ENCODE measurements at regions not wholly inside any gene's neighbourhood (a gene's known extent, or its start where the extent isn't known, plus 50 kb on each side); places are given as distances from the start of the nearest gene placed in this dataset.

DNA sequence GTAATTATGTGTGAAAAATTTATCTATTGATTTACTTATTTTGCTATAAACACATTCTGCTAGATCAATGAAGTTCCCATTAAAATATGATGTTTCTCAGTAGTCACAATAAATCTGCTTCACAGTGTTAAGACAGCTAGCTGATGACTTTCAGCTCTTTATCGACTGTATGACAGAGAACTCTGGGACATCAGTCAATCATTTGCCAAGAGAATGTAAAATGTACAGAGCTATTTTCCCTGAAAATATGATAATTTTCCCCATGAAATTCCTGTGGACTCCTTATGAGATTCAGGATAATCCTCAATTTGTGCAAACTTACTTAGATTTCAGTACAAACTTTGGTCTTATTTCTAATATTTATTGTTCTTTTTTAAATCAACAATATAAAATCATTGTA is 430.5 kb downstream of the SLITRK6 start (continued):
- TF ChIP-seq CTCF (conservative IDR thresholded peaks at IDR 0.05; ENCODE audit: low read depth in 2 of 2) (no peak), JUNB (IDR thresholded peaks at IDR 0.05; ENCODE audit: unreplicated experiment) (no peak), NANOG (IDR thresholded peaks at IDR 0.05; ENCODE audit: borderline replicate concordance) (no peak), EZH2phosphoT487 (IDR thresholded peaks at IDR 0.05; ENCODE audit: unreplicated experiment) (no peak)
- TF ChIP-seq, protein P1, sequence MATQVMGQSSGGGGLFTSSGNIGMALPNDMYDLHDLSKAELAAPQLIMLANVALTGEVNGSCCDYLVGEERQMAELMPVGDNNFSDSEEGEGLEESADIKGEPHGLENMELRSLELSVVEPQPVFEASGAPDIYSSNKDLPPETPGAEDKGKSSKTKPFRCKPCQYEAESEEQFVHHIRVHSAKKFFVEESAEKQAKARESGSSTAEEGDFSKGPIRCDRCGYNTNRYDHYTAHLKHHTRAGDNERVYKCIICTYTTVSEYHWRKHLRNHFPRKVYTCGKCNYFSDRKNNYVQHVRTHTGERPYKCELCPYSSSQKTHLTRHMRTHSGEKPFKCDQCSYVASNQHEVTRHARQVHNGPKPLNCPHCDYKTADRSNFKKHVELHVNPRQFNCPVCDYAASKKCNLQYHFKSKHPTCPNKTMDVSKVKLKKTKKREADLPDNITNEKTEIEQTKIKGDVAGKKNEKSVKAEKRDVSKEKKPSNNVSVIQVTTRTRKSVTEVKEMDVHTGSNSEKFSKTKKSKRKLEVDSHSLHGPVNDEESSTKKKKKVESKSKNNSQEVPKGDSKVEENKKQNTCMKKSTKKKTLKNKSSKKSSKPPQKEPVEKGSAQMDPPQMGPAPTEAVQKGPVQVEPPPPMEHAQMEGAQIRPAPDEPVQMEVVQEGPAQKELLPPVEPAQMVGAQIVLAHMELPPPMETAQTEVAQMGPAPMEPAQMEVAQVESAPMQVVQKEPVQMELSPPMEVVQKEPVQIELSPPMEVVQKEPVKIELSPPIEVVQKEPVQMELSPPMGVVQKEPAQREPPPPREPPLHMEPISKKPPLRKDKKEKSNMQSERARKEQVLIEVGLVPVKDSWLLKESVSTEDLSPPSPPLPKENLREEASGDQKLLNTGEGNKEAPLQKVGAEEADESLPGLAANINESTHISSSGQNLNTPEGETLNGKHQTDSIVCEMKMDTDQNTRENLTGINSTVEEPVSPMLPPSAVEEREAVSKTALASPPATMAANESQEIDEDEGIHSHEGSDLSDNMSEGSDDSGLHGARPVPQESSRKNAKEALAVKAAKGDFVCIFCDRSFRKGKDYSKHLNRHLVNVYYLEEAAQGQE (IDR thresholded peaks at IDR 0.05; ENCODE audit: unreplicated experiment), result no peak

DNA sequence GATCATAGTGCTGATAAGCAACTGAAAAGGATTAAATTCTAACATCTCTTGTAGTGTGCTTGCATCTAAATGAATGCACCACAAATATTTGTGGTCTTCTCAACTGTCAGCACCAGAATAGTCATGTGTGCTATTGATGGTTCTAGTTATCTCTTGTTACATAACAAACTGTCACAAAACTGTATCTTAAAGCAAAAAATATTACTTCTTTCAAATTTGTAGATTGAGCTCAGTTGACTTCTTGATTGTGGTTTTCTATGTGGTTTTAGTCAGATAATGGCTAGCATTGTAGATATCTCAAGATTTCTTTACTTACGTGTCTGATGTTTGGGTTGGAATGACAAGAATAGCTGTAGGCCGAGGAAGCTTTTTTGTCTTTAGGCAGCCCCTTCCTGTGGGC is 431.3 kb downstream of the SLITRK6 start:
- peaks cover 2% of the 10 kb centered on the region for H3K27me3 Mint-ChIP-seq (ENCODE audit: insufficient read depth, low read depth, poor library complexity)
- H3K4me1 Mint-ChIP-seq, result no peaks in the 10 kb centered on the region
- Histone ChIP-seq H2AFZ (no peak overlapping the region), H3K36me3 (ENCODE audit: insufficient read depth) (no peaks in the 10 kb centered on the region), H3K9me2 (ENCODE audit: insufficient read depth) (no peaks in the 10 kb centered on the region), H3F3A (replicated peaks; ENCODE audit: low read depth) (no peaks in the 10 kb centered on the region), H3K4me2 (no peak overlapping the region), H3K4me1 (ENCODE audit: insufficient read depth) (no peaks in the 10 kb centered on the region), H3K4me3 (no peak overlapping the region), H3K27ac (ENCODE audit: low read depth) (no peak overlapping the region), H3K79me2 (replicated peaks; ENCODE audit: insufficient read depth) (no peaks in the 10 kb centered on the region), H4K20me1 (replicated peaks; ENCODE audit: insufficient read depth) (no peaks in the 10 kb centered on the region), H3K27me3 (ENCODE audit: insufficient read depth) (no peaks in the 10 kb centered on the region)
- no peak for DNase-seq (ENCODE audit: low spot score)
- H3K4me3 Mint-ChIP-seq, result no peak overlapping the region
- no peak for ATAC-seq
- H3K9me3 Mint-ChIP-seq, result peaks cover 6% of the 10 kb centered on the region; the same call in 1 of the 3 replicates
- H3K36me3 Mint-ChIP-seq (ENCODE audit: low read depth), result 0 out of 3 replicates have a peak, but pooled peaks cover 3% of the 10 kb centered on the region
- H3K27ac Mint-ChIP-seq, result no peak overlapping the region
- TF ChIP-seq STAT1 (IDR thresholded peaks at IDR 0.05; ENCODE audit: unreplicated experiment), result no peak
- TF ChIP-seq POLR2AphosphoS5 (IDR thresholded peaks at IDR 0.05; ENCODE audit: low read depth), result no peak
- no peak for TF ChIP-seq EZH2 (IDR thresholded peaks at IDR 0.05; ENCODE audit: low read depth, unreplicated experiment)
- TF ChIP-seq CTCF (conservative IDR thresholded peaks at IDR 0.05; ENCODE audit: low read depth in 2 of 2), result no peak
- TF ChIP-seq CREB1 (CRISPR knock-in tag; IDR thresholded peaks at IDR 0.05; ENCODE audit: low read depth), result no peak
- no peak for TF ChIP-seq NANOG (IDR thresholded peaks at IDR 0.05; ENCODE audit: borderline replicate concordance)
- TF ChIP-seq, protein P2, sequence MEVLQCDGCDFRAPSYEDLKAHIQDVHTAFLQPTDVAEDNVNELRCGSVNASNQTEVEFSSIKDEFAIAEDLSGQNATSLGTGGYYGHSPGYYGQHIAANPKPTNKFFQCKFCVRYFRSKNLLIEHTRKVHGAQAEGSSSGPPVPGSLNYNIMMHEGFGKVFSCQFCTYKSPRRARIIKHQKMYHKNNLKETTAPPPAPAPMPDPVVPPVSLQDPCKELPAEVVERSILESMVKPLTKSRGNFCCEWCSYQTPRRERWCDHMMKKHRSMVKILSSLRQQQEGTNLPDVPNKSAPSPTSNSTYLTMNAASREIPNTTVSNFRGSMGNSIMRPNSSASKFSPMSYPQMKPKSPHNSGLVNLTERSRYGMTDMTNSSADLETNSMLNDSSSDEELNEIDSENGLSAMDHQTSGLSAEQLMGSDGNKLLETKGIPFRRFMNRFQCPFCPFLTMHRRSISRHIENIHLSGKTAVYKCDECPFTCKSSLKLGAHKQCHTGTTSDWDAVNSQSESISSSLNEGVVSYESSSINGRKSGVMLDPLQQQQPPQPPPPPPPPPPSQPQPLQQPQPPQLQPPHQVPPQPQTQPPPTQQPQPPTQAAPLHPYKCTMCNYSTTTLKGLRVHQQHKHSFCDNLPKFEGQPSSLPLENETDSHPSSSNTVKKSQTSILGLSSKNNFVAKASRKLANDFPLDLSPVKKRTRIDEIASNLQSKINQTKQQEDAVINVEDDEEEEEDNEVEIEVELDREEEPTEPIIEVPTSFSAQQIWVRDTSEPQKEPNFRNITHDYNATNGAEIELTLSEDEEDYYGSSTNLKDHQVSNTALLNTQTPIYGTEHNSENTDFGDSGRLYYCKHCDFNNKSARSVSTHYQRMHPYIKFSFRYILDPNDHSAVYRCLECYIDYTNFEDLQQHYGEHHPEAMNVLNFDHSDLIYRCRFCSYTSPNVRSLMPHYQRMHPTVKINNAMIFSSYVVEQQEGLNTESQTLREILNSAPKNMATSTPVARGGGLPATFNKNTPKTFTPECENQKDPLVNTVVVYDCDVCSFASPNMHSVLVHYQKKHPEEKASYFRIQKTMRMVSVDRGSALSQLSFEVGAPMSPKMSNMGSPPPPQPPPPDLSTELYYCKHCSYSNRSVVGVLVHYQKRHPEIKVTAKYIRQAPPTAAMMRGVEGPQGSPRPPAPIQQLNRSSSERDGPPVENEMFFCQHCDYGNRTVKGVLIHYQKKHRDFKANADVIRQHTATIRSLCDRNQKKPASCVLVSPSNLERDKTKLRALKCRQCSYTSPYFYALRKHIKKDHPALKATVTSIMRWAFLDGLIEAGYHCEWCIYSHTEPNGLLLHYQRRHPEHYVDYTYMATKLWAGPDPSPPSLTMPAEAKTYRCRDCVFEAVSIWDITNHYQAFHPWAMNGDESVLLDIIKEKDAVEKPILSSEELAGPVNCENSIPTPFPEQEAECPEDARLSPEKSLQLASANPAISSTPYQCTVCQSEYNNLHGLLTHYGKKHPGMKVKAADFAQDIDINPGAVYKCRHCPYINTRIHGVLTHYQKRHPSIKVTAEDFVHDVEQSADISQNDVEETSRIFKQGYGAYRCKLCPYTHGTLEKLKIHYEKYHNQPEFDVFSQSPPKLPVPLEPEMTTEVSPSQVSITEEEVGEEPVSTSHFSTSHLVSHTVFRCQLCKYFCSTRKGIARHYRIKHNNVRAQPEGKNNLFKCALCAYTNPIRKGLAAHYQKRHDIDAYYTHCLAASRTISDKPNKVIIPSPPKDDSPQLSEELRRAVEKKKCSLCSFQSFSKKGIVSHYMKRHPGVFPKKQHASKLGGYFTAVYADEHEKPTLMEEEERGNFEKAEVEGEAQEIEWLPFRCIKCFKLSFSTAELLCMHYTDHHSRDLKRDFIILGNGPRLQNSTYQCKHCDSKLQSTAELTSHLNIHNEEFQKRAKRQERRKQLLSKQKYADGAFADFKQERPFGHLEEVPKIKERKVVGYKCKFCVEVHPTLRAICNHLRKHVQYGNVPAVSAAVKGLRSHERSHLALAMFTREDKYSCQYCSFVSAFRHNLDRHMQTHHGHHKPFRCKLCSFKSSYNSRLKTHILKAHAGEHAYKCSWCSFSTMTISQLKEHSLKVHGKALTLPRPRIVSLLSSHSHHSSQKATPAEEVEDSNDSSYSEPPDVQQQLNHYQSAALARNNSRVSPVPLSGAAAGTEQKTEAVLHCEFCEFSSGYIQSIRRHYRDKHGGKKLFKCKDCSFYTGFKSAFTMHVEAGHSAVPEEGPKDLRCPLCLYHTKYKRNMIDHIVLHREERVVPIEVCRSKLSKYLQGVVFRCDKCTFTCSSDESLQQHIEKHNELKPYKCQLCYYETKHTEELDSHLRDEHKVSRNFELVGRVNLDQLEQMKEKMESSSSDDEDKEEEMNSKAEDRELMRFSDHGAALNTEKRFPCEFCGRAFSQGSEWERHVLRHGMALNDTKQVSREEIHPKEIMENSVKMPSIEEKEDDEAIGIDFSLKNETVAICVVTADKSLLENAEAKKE (CRISPR knock-in tag; IDR thresholded peaks at IDR 0.05), result no peak
- TF ChIP-seq EZH2phosphoT487 (IDR thresholded peaks at IDR 0.05; ENCODE audit: unreplicated experiment), result no peak
